ENCODE measurements at regions not wholly inside any gene's neighbourhood (a gene's known extent, or its start where the extent isn't known, plus 50 kb on each side); places are given as distances from the start of the nearest gene placed in this dataset.

DNA sequence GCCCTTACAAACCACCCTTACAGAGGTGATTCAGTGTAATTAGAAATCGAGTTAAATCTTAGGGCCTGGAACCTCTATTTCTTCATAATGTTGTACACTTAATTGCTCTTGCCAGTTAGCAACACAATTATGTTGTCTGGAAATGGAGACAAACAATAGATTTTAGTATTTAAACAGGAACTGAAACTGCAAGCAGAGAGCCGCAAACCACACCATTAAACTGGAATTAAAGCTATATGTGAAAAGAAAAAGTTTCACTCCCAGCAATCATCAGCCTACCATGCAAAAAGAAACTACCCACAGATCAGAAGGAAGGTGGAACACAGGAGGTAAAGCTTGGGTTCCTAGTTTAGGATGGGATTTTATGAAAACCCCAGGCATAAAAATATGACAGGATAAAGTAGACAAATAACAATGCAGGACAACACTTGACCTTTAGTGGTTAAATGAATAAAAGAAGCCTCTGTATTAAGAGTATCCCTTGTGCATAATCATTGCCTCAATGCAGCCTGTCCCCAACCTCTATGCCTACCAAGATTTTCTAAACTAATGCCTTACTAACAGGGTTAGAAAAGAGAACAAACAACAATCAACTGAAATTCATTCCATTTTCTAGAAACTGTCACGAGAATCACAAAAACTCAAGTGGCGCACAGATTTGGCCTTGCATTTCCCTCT lies 304.3 kb upstream of the ESRRG start:
- no peak for DNase-seq (ENCODE audit: low spot score)
- Histone ChIP-seq H3K14ac (ENCODE audit: low read length) (no peak overlapping the region), H2AFZ (ENCODE audit: low read length) (no peak overlapping the region), H4K91ac (ENCODE audit: low read depth, low read length, poor library complexity) (no peak overlapping the region), H3K4me1 (ENCODE audit: control insufficient read depth in 2 of 2, insufficient read depth in 1 of 2, low read depth in 1 of 2, low read length in 2 of 2) (peaks cover 0 to 4% of the 10 kb centered on the region in 2 donors), H3K9ac (ENCODE audit: low read depth, low read length, poor library complexity) (no peak overlapping the region), H2AK5ac (ENCODE audit: low read depth, low read length) (no peak overlapping the region), H2BK120ac (ENCODE audit: low read depth, low read length) (no peak overlapping the region), H3K23ac (ENCODE audit: low read depth, low read length, poor library complexity) (no peak overlapping the region), H3K79me1 (ENCODE audit: low read depth, low read length) (no peaks in the 10 kb centered on the region), H3K27ac (replicated peaks; ENCODE audit: low read length) (no peak overlapping the region), H3K18ac (ENCODE audit: low read length) (no peak overlapping the region), H3K27me3 (ENCODE audit: control insufficient read depth in 3 of 3, insufficient read depth in 3 of 3, low read depth in 1 of 3, low read length in 3 of 3) (no peaks in the 10 kb centered on the region), H3K36me3 (replicated peaks in 1 of 2; ENCODE audit: control insufficient read depth in 2 of 2, insufficient read depth in 2 of 2, low read length in 2 of 2) (no peaks in the 10 kb centered on the region), H3K4ac (ENCODE audit: low read length) (no peak overlapping the region), H2BK12ac (ENCODE audit: low read length) (no peak overlapping the region), H2BK5ac (ENCODE audit: low read length) (no peak overlapping the region), H3K4me2 (ENCODE audit: insufficient read depth, low read length, poor library complexity, severe bottlenecking) (no peak overlapping the region), H3K9me3 (replicated peaks in 1 of 2; ENCODE audit: control insufficient read depth in 2 of 2, insufficient read depth in 1 of 2, low read depth in 1 of 2, low read length in 2 of 2) (no peaks in the 10 kb centered on the region), H4K8ac (ENCODE audit: low read depth, low read length) (no peak overlapping the region), H3K4me3 (ENCODE audit: low read length in 2 of 2) (no peak overlapping the region), H2BK15ac (ENCODE audit: low read length) (no peak overlapping the region)
- WGBS, 2 donors (ENCODE audit: extremely low coverage in 2 of 2, insufficient read length in 2 of 2, insufficient replicate concordance in 1 of 2): no CpG with 5 or more reads among the region's 4 CpGs

DNA sequence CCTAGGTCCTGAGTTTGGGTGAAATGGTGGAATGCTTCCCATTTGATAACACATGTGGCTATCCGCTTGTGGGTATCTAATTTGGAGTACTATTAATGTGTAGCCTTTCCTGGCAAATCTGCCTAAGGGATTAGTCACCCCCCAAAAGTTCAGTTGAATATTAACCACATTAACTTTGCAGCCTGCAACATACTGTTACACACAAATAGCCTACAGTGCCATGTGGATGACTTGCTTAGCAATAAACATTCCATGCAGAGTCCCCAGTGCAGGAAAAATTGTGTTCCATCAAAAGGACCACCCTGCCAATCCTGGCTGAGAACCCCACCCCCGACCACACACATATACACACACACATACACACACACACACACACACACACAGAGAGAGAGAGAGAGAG lies 303.3 kb upstream of the ESRRG start:
- Histone ChIP-seq H3K23ac (ENCODE audit: low read depth, low read length, poor library complexity) (no peak overlapping the region), H3K18ac (ENCODE audit: low read length) (no peak overlapping the region), H4K8ac (ENCODE audit: low read depth, low read length) (no peak overlapping the region), H3K4me2 (ENCODE audit: insufficient read depth, low read length, poor library complexity, severe bottlenecking) (no peak overlapping the region), H2BK15ac (ENCODE audit: low read length) (no peak overlapping the region), H3K14ac (ENCODE audit: low read length) (no peak overlapping the region), H3K9me3 (replicated peaks in 1 of 2; ENCODE audit: control insufficient read depth in 2 of 2, insufficient read depth in 1 of 2, low read depth in 1 of 2, low read length in 2 of 2) (no peaks in the 10 kb centered on the region), H3K79me1 (ENCODE audit: low read depth, low read length) (no peaks in the 10 kb centered on the region), H2AK5ac (ENCODE audit: low read depth, low read length) (no peak overlapping the region), H3K27me3 (ENCODE audit: control insufficient read depth in 3 of 3, insufficient read depth in 3 of 3, low read depth in 1 of 3, low read length in 3 of 3) (no peaks in the 10 kb centered on the region), H2BK12ac (ENCODE audit: low read length) (no peak overlapping the region), H2BK120ac (ENCODE audit: low read depth, low read length) (no peak overlapping the region), H3K4ac (ENCODE audit: low read length) (no peak overlapping the region), H4K91ac (ENCODE audit: low read depth, low read length, poor library complexity) (no peak overlapping the region), H3K4me1 (ENCODE audit: control insufficient read depth in 2 of 2, insufficient read depth in 1 of 2, low read depth in 1 of 2, low read length in 2 of 2) (peaks cover 0 to 4% of the 10 kb centered on the region in 2 donors), H3K4me3 (ENCODE audit: low read length in 2 of 2) (no peak overlapping the region), H2AFZ (ENCODE audit: low read length) (no peak overlapping the region), H2BK5ac (ENCODE audit: low read length) (no peak overlapping the region), H3K9ac (ENCODE audit: low read depth, low read length, poor library complexity) (no peak overlapping the region), H3K27ac (replicated peaks; ENCODE audit: low read length) (no peak overlapping the region), H3K36me3 (replicated peaks in 1 of 2; ENCODE audit: control insufficient read depth in 2 of 2, insufficient read depth in 2 of 2, low read length in 2 of 2) (no peaks in the 10 kb centered on the region)
- no CpG with 5 or more reads among the region's 2 CpGs for WGBS, 2 donors (ENCODE audit: extremely low coverage in 2 of 2, insufficient read length in 2 of 2, insufficient replicate concordance in 1 of 2)
- no peak for DNase-seq (ENCODE audit: low spot score)

DNA sequence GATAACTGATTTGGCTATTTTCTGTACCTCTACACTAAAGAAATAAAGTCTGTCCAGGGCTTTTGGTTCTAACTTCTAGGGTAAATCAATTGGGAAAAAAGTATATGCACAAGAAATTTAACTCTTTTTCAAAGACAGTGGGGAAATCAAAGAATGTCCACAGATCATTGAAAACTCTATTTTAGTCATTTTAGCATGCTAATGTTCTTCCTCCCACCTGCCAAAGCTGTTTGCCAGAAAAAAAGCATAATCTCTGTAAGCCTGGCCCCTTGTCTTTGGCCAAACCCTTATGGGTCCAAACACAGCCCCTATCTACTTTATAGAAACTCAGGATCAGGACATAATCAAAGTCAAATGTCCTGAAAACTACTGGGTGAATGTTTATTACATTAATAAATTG lies 302.2 kb upstream of the ESRRG start:
- H3K9ac ChIP-seq (ENCODE audit: low read depth, low read length, poor library complexity): no peak overlapping the region
- H2BK5ac ChIP-seq (ENCODE audit: low read length): no peak overlapping the region
- H3K9me3 ChIP-seq (replicated peaks in 1 of 2; ENCODE audit: control insufficient read depth in 2 of 2, insufficient read depth in 1 of 2, low read depth in 1 of 2, low read length in 2 of 2): no peaks in the 10 kb centered on the region
- no peak overlapping the region for H3K4ac ChIP-seq (ENCODE audit: low read length)
- no peak overlapping the region for H2AK5ac ChIP-seq (ENCODE audit: low read depth, low read length)
- no peak overlapping the region for H3K4me2 ChIP-seq (ENCODE audit: insufficient read depth, low read length, poor library complexity, severe bottlenecking)
- no peak overlapping the region for H3K4me3 ChIP-seq (ENCODE audit: low read length in 2 of 2)
- H3K14ac ChIP-seq (ENCODE audit: low read length): no peak overlapping the region
- no peak overlapping the region for H2BK12ac ChIP-seq (ENCODE audit: low read length)
- no peak overlapping the region for H3K23ac ChIP-seq (ENCODE audit: low read depth, low read length, poor library complexity)
- no peaks in the 10 kb centered on the region for H3K79me1 ChIP-seq (ENCODE audit: low read depth, low read length)
- no peak overlapping the region for H4K8ac ChIP-seq (ENCODE audit: low read depth, low read length)
- H2BK15ac ChIP-seq (ENCODE audit: low read length): no peak overlapping the region
- H3K18ac ChIP-seq (ENCODE audit: low read length): no peak overlapping the region
- H2AFZ ChIP-seq (ENCODE audit: low read length): no peak overlapping the region
- no peak overlapping the region for H2BK120ac ChIP-seq (ENCODE audit: low read depth, low read length)
- H3K36me3 ChIP-seq (replicated peaks in 1 of 2; ENCODE audit: control insufficient read depth in 2 of 2, insufficient read depth in 2 of 2, low read length in 2 of 2): no peaks in the 10 kb centered on the region
- no peak for DNase-seq (ENCODE audit: low spot score)
- H4K91ac ChIP-seq (ENCODE audit: low read depth, low read length, poor library complexity): no peak overlapping the region
- H3K27me3 ChIP-seq (ENCODE audit: control insufficient read depth in 3 of 3, insufficient read depth in 3 of 3, low read depth in 1 of 3, low read length in 3 of 3): no peaks in the 10 kb centered on the region
- no peak overlapping the region for H3K27ac ChIP-seq (replicated peaks; ENCODE audit: low read length)
- peaks cover 0 to 4% of the 10 kb centered on the region in 2 donors for H3K4me1 ChIP-seq (ENCODE audit: control insufficient read depth in 2 of 2, insufficient read depth in 1 of 2, low read depth in 1 of 2, low read length in 2 of 2)

DNA sequence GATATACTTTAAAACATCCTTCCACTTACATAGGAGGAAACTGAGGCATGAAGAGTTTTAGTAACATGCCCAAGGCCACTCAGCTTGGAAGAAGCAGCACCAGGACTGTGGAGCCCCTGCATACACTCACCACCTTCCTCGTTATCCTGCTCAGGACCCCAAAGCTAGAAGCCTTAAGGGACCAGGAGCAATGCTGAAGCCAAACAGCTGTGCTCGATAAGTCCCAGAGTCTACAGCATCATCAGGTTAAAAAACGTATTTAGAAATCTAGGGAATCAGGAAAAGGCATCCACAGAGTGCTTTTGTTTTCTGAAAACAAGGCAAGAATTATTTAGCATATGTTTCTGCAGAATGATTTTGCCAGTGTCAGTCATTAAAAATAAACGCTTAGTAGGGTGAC lies 301.7 kb upstream of the ESRRG start:
- no peak overlapping the region for H2BK15ac ChIP-seq (ENCODE audit: low read length)
- no peak for DNase-seq (ENCODE audit: low spot score)
- H3K9me3 ChIP-seq (replicated peaks in 1 of 2; ENCODE audit: control insufficient read depth in 2 of 2, insufficient read depth in 1 of 2, low read depth in 1 of 2, low read length in 2 of 2): no peaks in the 10 kb centered on the region
- H3K4ac ChIP-seq (ENCODE audit: low read length): no peak overlapping the region
- no peak overlapping the region for H2AK5ac ChIP-seq (ENCODE audit: low read depth, low read length)
- WGBS, 2 donors (ENCODE audit: extremely low coverage in 2 of 2, insufficient read length in 2 of 2, insufficient replicate concordance in 1 of 2): no CpG with 5 or more reads among the region's 4 CpGs
- no peak overlapping the region for H3K9ac ChIP-seq (ENCODE audit: low read depth, low read length, poor library complexity)
- no peak overlapping the region for H3K4me3 ChIP-seq (ENCODE audit: low read length in 2 of 2)
- H3K4me2 ChIP-seq (ENCODE audit: insufficient read depth, low read length, poor library complexity, severe bottlenecking): no peak overlapping the region
- H4K91ac ChIP-seq (ENCODE audit: low read depth, low read length, poor library complexity): no peak overlapping the region
- no peak overlapping the region for H2AFZ ChIP-seq (ENCODE audit: low read length)
- no peak overlapping the region for H2BK120ac ChIP-seq (ENCODE audit: low read depth, low read length)
- peaks cover 0 to 4% of the 10 kb centered on the region in 2 donors for H3K4me1 ChIP-seq (ENCODE audit: control insufficient read depth in 2 of 2, insufficient read depth in 1 of 2, low read depth in 1 of 2, low read length in 2 of 2)
- H3K27ac ChIP-seq (replicated peaks; ENCODE audit: low read length): no peak overlapping the region
- H3K23ac ChIP-seq (ENCODE audit: low read depth, low read length, poor library complexity): no peak overlapping the region
- H3K79me1 ChIP-seq (ENCODE audit: low read depth, low read length): no peaks in the 10 kb centered on the region
- H3K27me3 ChIP-seq (ENCODE audit: control insufficient read depth in 3 of 3, insufficient read depth in 3 of 3, low read depth in 1 of 3, low read length in 3 of 3): no peaks in the 10 kb centered on the region
- no peaks in the 10 kb centered on the region for H3K36me3 ChIP-seq (replicated peaks in 1 of 2; ENCODE audit: control insufficient read depth in 2 of 2, insufficient read depth in 2 of 2, low read length in 2 of 2)
- no peak overlapping the region for H2BK12ac ChIP-seq (ENCODE audit: low read length)
- H2BK5ac ChIP-seq (ENCODE audit: low read length): no peak overlapping the region
- H3K14ac ChIP-seq (ENCODE audit: low read length): no peak overlapping the region
- no peak overlapping the region for H3K18ac ChIP-seq (ENCODE audit: low read length)
- no peak overlapping the region for H4K8ac ChIP-seq (ENCODE audit: low read depth, low read length)

Data from neuronal stem cell (in vitro differentiated cells).